CD4-positive, alpha-beta T cell treated with Interleukin-15 for 4 hours (primary cell): ENCODE measurements at regions not wholly inside any gene's neighbourhood (a gene's known extent, or its start where the extent isn't known, plus 50 kb on each side); places are given as distances from the start of the nearest gene placed in this dataset.

Experiments
- DNase-seq: peaks from one replicate; pipeline ENCODE4 v3.0.0-alpha.2; 2020; ENCODE audit warnings: low spot score

GRCh38 chr15:87805117-87805820, 451.3 kb downstream of the NTRK3 start:
- DNase-seq = no peak

GRCh38 chr15:87804451-87804850, 452.1 kb downstream of the NTRK3 start:
- no peak for DNase-seq

GRCh38 chr15:87799838-87800237, 456.7 kb downstream of the NTRK3 start:
- DNase-seq = no peak

DNA sequence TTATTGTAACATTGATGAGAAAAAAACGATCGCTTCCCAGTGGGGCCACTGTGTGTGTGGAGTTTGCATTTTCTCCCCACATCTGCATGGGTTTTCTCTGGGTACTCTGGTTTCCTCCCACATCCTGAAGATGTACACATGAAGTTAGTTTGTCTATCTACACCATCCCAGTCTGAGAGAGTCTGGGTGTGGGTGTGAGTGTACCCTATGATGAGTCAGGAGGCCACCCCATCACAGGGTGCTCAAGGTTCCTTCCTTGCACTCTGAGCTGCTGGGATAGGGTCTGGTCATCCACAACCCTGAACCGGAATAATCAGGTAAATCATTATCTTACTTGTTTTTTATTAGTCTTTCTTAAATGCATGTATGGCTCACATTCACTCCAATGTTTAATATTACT, 457.1 kb downstream of the NTRK3 start:
- DNase-seq = no peak

- no peak for DNase-seq
These were observed 462.8 kb downstream of the NTRK3 start for GRCh38 chr15:87793725-87794124.

- no peak for DNase-seq
These were observed 464.1 kb downstream of the NTRK3 start for GRCh38 chr15:87792250-87793040.

DNA sequence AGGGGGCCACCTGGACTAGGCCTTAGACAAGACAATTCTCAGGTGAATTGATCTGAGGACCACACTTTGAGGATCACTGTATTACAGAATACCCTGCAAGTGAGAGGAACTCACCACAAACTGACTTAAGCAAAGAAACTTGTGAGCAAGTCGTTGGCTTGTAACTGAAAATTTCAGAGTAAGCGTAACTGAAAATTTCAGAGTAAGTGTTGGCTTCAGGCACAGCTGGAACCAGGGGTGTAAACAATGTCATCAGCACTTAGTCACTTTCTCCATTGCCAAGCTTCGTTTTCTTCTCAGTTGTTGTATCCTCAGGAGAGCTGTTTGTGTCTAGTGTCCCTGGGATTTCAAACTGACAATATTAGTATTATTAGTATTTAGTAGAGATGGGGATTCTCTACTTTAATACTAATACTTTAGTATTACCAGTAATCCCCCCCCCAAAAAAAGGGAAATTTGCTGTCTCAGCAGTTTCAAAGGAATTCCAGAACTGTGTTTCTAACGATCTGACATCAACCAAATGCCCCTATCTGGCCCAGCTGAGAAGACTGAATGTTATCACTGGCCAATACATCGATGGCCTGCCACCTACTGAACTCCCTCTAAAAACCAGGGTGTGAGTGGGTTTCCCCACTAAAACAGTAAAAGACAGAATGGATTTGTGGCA, 474.4 kb downstream of the NTRK3 start:
- DNase-seq = no peak

DNA sequence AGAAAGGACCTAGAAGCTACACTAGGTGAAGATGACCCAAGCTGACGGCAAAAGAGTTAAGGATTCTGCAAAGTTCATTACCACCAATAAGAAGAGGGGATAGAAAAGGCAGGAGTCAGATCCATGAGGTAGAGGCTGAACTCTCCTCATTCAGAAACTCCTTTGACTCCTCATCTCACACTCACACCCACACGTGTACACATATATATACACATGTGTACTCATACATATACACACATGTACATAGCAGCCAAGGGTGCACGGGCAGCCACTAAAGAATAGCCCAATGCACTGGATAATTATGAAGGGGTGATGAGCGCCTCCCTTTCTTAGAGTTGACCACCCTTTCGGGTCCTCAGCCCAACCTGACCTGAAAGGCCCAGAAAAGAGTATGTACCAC, 476.8 kb downstream of the NTRK3 start:
- DNase-seq = no peak

- no peak for DNase-seq
These were observed 478.2 kb downstream of the NTRK3 start for GRCh38 chr15:87778358-87778757.

DNA sequence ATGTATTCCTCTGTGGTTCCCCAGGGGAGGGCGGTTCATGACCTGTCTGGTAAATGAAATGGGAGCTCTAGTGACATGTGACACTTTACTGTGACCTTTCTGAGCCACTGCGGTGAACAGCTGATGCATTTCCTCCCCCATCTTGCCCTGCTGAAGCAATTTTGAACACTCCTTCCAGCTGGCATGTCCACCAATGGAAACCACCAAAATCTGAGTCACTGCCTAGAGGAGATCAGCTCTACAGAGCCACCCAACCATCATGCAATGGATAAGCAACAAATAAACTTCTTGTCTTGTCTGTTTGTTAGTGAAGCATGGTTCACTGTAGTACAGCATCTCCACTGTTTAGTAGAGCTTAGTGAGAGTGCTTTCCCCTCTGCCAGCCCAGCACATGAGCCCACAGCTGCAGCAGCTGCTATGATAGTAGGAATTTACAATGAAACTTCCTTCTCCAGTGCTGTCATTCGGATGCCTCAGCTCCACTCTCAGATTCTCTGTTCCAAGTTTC, 479.4 kb downstream of the NTRK3 start:
- no peak for DNase-seq

- no peak for DNase-seq
These were observed 489.0 kb downstream of the NTRK3 start for GRCh38 chr15:87767516-87767915.

- DNase-seq = no peak
These were observed 491.9 kb downstream of the NTRK3 start for GRCh38 chr15:87764461-87765240.

- no peak for DNase-seq
These were observed 492.7 kb downstream of the NTRK3 start for GRCh38 chr15:87763837-87764236.

GRCh38 chr15:87761736-87762509, 494.6 kb downstream of the NTRK3 start:
- no peak for DNase-seq

DNA sequence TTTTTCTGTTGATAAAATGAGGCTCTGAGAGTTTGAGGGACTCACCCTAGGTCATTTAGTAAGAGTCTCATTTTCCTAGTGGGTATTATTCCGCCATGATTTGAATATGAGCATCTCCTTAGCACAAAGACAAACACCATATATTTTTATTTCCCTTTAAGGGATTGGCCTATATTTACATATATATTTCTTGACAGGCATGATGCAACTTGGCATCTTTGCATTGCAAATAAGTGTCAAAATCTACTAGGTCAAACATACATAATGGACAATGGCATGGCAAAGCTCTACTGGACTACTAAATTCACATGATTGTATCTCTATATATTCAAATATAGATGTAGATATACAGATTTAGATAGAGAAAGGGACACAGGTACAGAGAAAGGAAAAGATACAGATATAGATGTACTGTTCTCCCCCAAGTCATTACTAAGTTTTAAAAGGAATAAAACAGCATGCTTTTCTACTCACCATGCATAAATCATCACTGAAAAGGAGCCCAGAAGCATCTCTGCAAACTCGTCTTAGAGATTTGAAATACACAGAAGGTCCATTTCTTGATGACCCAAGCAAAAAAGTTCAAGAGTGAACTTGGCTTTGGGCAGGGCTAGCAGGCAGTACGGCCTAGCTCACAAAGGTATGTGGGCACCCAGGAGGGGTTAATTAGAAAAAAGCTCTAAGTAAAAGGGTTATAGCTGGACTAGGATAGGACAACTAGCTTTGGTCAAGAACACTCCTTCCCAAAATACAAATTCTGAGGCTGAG, 495.8 kb downstream of the NTRK3 start:
- no peak for DNase-seq

GRCh38 chr15:87758794-87759418, 497.6 kb downstream of the NTRK3 start:
- no peak for DNase-seq

DNA sequence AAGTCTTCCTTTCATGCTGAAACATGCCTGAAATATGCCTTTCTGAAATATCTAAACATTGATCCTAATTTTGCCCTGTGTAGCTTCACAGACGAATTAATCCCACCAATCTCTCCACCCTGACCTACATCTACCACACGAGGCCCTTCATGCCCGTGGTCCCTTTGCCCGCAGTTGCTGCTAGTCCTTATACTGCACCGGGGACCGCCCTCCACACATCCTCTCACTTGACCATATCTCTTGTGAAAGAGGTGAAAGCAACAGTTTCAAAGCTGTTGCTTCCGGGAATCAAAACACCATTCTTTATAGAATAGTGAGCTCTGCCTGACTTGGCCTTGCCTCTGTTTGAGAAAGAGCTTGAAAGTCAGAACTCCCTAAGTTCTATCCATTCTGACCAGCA, 499.5 kb downstream of the NTRK3 start:
- DNase-seq = no peak

DNA sequence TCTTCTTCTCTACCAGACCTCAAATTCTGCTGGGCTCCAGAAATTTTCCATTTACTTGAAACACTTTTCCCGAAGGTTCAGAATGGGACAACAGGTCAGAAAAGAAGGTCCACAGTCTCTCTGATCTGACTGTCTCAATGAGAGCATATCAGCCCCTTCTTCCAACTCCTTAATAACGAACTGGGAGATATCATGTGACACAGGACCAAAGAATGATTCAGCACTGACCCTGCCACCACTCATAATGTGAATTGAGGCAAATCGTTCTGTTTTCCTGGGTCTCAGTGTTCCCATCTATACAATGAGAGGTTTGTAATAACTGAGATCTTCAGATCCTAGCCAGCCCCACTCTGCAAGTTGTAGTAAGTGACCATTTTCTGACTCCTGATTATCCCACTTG, 500.5 kb downstream of the NTRK3 start:
- no peak for DNase-seq

- no peak for DNase-seq
These were observed 501.3 kb downstream of the NTRK3 start for GRCh38 chr15:87755226-87755625.

DNA sequence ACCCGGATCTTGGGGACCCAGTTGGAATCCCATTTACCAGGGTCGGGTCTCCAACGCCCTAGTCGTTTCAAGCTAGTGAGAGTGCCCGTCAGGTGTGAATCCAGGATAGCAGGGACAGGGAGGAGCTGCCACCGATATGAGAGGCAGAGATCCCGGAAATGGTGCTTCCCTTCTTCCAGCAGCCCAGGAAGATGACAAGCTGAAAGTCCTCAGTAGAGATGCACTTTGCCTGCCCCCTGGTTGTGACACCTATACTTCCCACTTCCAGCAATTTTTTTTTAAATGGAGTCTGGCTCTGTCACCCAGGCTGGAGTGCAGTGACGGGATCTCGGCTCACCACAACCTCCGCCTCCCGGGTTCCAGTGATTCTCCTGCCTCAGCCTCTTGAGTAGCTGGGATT, 503.0 kb downstream of the NTRK3 start:
- no peak for DNase-seq
